GM23248 (cell line): ENCODE measurements at regions not wholly inside any gene's neighbourhood (a gene's known extent, or its start where the extent isn't known, plus 50 kb on each side); places are given as distances from the start of the nearest gene placed in this dataset.

Experiments
- DNase-seq: peaks from one replicate; pipeline ENCODE4 v3.0.0-alpha.2; 2015
- H2AFZ ChIP-seq: fragments of 200-600 bp; sonication (generic); 2 replicates; pipeline ENCODE4 v1.6.1; 2016; ENCODE audit warnings: antibody characterized with exemption
- H3F3A ChIP-seq: fragments of 200-600 bp; sonication (generic); 2 replicates; pipeline ENCODE4 v1.6.1; 2016; ENCODE audit warnings: mild to moderate bottlenecking, antibody characterized with exemption, mixed run types; ENCODE audit not compliant: insufficient read depth
- H3K27ac ChIP-seq: fragments of 200-600 bp; sonication (generic); 2 replicates; pipeline ENCODE4 v1.5.1; 2016; ENCODE audit warnings: mild to moderate bottlenecking
- H3K27me3 ChIP-seq: fragments of 200-600 bp; sonication (generic); replicated peaks from 2 replicates; pipeline ENCODE4 v1.6.1; 2016; ENCODE audit warnings: mild to moderate bottlenecking; ENCODE audit not compliant: insufficient read depth
- H3K36me3 ChIP-seq: fragments of 200-600 bp; sonication (generic); 2 replicates; pipeline ENCODE4 v1.6.1; 2016; ENCODE audit warnings: low read depth, mild to moderate bottlenecking
- H3K4me1 ChIP-seq: fragments of 200-600 bp; sonication (generic); 2 replicates; pipeline ENCODE4 v1.6.1; 2016; ENCODE audit warnings: mild to moderate bottlenecking; ENCODE audit not compliant: insufficient read depth
- H3K4me2 ChIP-seq: fragments of 200-600 bp; sonication (generic); one replicate; pipeline ENCODE4 v1.6.1; 2016; ENCODE audit warnings: mild to moderate bottlenecking; ENCODE audit not compliant: unreplicated experiment
- H3K4me3 ChIP-seq: fragments of 200-600 bp; sonication (generic); 2 replicates; pipeline ENCODE4 v1.5.1; 2016; ENCODE audit warnings: mild to moderate bottlenecking
- H3K79me2 ChIP-seq: fragments of 200-600 bp; sonication (generic); 2 replicates; pipeline ENCODE4 v1.6.1; 2016; ENCODE audit warnings: mild to moderate bottlenecking; ENCODE audit not compliant: insufficient read depth
- H3K9ac ChIP-seq: fragments of 200-600 bp; sonication (generic); 2 replicates; pipeline ENCODE4 v1.6.1; 2016; ENCODE audit warnings: mild to moderate bottlenecking
- H3K9me2 ChIP-seq: fragments of 200-600 bp; sonication (generic); 2 replicates; pipeline ENCODE4 v1.6.1; 2016; ENCODE audit warnings: mixed run types, mild to moderate bottlenecking, moderate library complexity; ENCODE audit not compliant: insufficient read depth
- H3K9me3 ChIP-seq: fragments of 200-600 bp; sonication (generic); one replicate; pipeline ENCODE4 v1.6.1; 2017; ENCODE audit warnings: low read depth
- H4K20me1 ChIP-seq: fragments of 200-600 bp; sonication (generic); 2 replicates; pipeline ENCODE4 v1.6.0; 2016; ENCODE audit not compliant: insufficient read depth
- EZH2 ChIP-seq: fragments of 200-600 bp; sonication (generic); IDR thresholded peaks from 2 replicates; pipeline ENCODE4 v1.6.1; 2018; ENCODE audit warnings: antibody characterized with exemption, mild to moderate bottlenecking; ENCODE audit not compliant: insufficient read depth, poor library complexity, severe bottlenecking
- EZH2phosphoT487 ChIP-seq: fragments of 200-600 bp; sonication (generic); IDR thresholded peaks from 2 replicates; pipeline ENCODE4 v1.6.1; 2018; ENCODE audit warnings: antibody characterized with exemption, moderate library complexity, mild to moderate bottlenecking, low read depth; ENCODE audit not compliant: insufficient read depth
- WGBS, 2 experiments: methylation state at CpG; one replicate each; pipeline ENCODE4 v1.1.6; 2015 to 2017; ENCODE audit warnings: low lambda C conversion rate in 2 of 2, low coverage in 1 of 2; ENCODE audit errors: missing lambda C conversion rate in 2 of 2; 5-methylcytosine and 5-hydroxymethylcytosine counted together
- in situ Hi-C: fragments of 300-500 bp; cut with MboI; formaldehyde crosslinking; loops from 2 replicates; pipeline ENCODE4 v1.15.0; 2020

- no peak for TF ChIP-seq EZH2
- TF ChIP-seq EZH2phosphoT487 = no peak
- no peaks in the 10 kb centered on the region for H3K36me3 ChIP-seq
- peak overlapping the region; percentile 54; the same call in 1 of the 2 replicates for H2AFZ ChIP-seq
- no peak overlapping the region for H3K4me3 ChIP-seq
- WGBS, 2 experiments = 13 to 18% methylated on average over 15 of the region's 15 CpGs
- H3K4me1 ChIP-seq = peaks cover 4% of the 10 kb centered on the region; the same call in 1 of the 2 replicates
- no peak overlapping the region for H3K9ac ChIP-seq
- H4K20me1 ChIP-seq = no peaks in the 10 kb centered on the region
- peak; percentile 18 for DNase-seq
- peak overlapping the region; percentile 27 for H3K4me2 ChIP-seq
- no peaks in the 10 kb centered on the region for H3K9me3 ChIP-seq
- H3K79me2 ChIP-seq = no peaks in the 10 kb centered on the region
- in situ Hi-C loops = no loop called here
- H3K9me2 ChIP-seq = no peaks in the 10 kb centered on the region
- no peaks in the 10 kb centered on the region for H3F3A ChIP-seq
- H3K27ac ChIP-seq = no peak overlapping the region
- peaks cover 7% of the 10 kb centered on the region for H3K27me3 ChIP-seq
These were observed 76.6 kb upstream of the SPATA13 start for GRCh38 chr13:24083722-24084421.

GRCh38 chr13:24085662-24086061, 74.9 kb upstream of the SPATA13 start:
- H3K4me3 ChIP-seq = no peak overlapping the region
- WGBS, 2 experiments = 84 to 91% methylated on average over 4 of the region's 4 CpGs
- in situ Hi-C loops = no loop called here

GRCh38 chr13:24086642-24087041, 73.9 kb upstream of the SPATA13 start:
- 59 to 64% methylated on average over 6 of the region's 6 CpGs for WGBS, 2 experiments
- H3F3A ChIP-seq = no peaks in the 10 kb centered on the region

More at GRCh38 chr13:24085662-24086061, 74.9 kb upstream of the SPATA13 start:
- no peak for DNase-seq
- Histone ChIP-seq H3K79me2 (no peaks in the 10 kb centered on the region), H3K9me3 (no peaks in the 10 kb centered on the region), H2AFZ (no peak overlapping the region), H3F3A (no peaks in the 10 kb centered on the region), H4K20me1 (no peaks in the 10 kb centered on the region), H3K9me2 (no peaks in the 10 kb centered on the region), H3K27ac (no peak overlapping the region), H3K36me3 (no peaks in the 10 kb centered on the region), H3K9ac (no peak overlapping the region), H3K27me3 (peaks cover 7% of the 10 kb centered on the region), H3K4me2 (no peak overlapping the region), H3K4me1 (peaks cover 4% of the 10 kb centered on the region; the same call in 1 of the 2 replicates)
- TF ChIP-seq EZH2phosphoT487 (no peak), EZH2 (no peak)

GRCh38 chr13:24087605-24088225, 72.8 kb upstream of the SPATA13 start:
- no peaks in the 10 kb centered on the region for H4K20me1 ChIP-seq
- no peaks in the 10 kb centered on the region for H3K9me2 ChIP-seq
- peaks cover 7% of the 10 kb centered on the region for H3K27me3 ChIP-seq
- no peaks in the 10 kb centered on the region for H3F3A ChIP-seq
- H3K4me3 ChIP-seq = no peak overlapping the region
- no peak for TF ChIP-seq EZH2phosphoT487
- TF ChIP-seq EZH2 = no peak
- in situ Hi-C loops = no loop called here
- H3K4me1 ChIP-seq = peaks cover 4% of the 10 kb centered on the region; the same call in 1 of the 2 replicates
- H2AFZ ChIP-seq = no peak overlapping the region
- no peaks in the 10 kb centered on the region for H3K36me3 ChIP-seq
- H3K79me2 ChIP-seq = no peaks in the 10 kb centered on the region
- no peak for DNase-seq
- no peak overlapping the region for H3K4me2 ChIP-seq
- no peaks in the 10 kb centered on the region for H3K9me3 ChIP-seq
- no peak overlapping the region for H3K9ac ChIP-seq
- no peak overlapping the region for H3K27ac ChIP-seq
- 67 to 71% methylated on average over 7 of the region's 7 CpGs for WGBS, 2 experiments

More at GRCh38 chr13:24086642-24087041, 73.9 kb upstream of the SPATA13 start:
- Histone ChIP-seq H3K4me3 (no peak overlapping the region), H4K20me1 (no peaks in the 10 kb centered on the region), H3K27me3 (peaks cover 7% of the 10 kb centered on the region), H2AFZ (no peak overlapping the region), H3K4me1 (peaks cover 4% of the 10 kb centered on the region; the same call in 1 of the 2 replicates), H3K4me2 (no peak overlapping the region), H3K9me3 (no peaks in the 10 kb centered on the region), H3K36me3 (no peaks in the 10 kb centered on the region), H3K9me2 (no peaks in the 10 kb centered on the region), H3K9ac (no peak overlapping the region), H3K27ac (no peak overlapping the region), H3K79me2 (no peaks in the 10 kb centered on the region)
- TF ChIP-seq EZH2phosphoT487 = no peak
- no peak for TF ChIP-seq EZH2
- in situ Hi-C loops = no loop called here
- DNase-seq = no peak
